GM23338 (cell line): ENCODE measurements at regions not wholly inside any gene's neighbourhood (a gene's known extent, or its start where the extent isn't known, plus 50 kb on each side); places are given as distances from the start of the nearest gene placed in this dataset.

Source experiments
- ATAC-seq: fragments of 200-7000 bp; cut with Tn5 transposase; 3 replicates; pipeline ENCODE4 v1.9.1; 2020
- DNase-seq: peaks from one replicate; pipeline ENCODE4 v3.0.0-alpha.2; 2015; ENCODE audit warnings: low spot score
- H2AFZ ChIP-seq: fragments of 200-600 bp; sonication (generic); 2 replicates; pipeline ENCODE4 v1.8.0; 2016; ENCODE audit warnings: antibody characterized with exemption, mild to moderate bottlenecking, moderate library complexity
- H3F3A ChIP-seq: fragments of 200-600 bp; sonication (generic); replicated peaks from 2 replicates; pipeline ENCODE4 v1.8.0; 2017; ENCODE audit warnings: antibody characterized with exemption, mixed run types, low read depth
- H3K27ac ChIP-seq: fragments of 200-600 bp; sonication (generic); 2 replicates; pipeline ENCODE4 v1.6.1; 2016; ENCODE audit warnings: low read depth
- H3K27me3 ChIP-seq: fragments of 200-600 bp; sonication (generic); 2 replicates; pipeline ENCODE4 v1.8.0; 2016; ENCODE audit warnings: mild to moderate bottlenecking, mixed run types, moderate library complexity; ENCODE audit not compliant: insufficient read depth
- H3K36me3 ChIP-seq: fragments of 200-600 bp; sonication (generic); 2 replicates; pipeline ENCODE4 v1.8.0; 2016; ENCODE audit warnings: mild to moderate bottlenecking; ENCODE audit not compliant: insufficient read depth
- H3K4me1 ChIP-seq: fragments of 200-600 bp; sonication (generic); 2 replicates; pipeline ENCODE4 v1.8.0; 2016; ENCODE audit warnings: mild to moderate bottlenecking, moderate library complexity; ENCODE audit not compliant: insufficient read depth
- H3K4me2 ChIP-seq: fragments of 200-600 bp; sonication (generic); 2 replicates; pipeline ENCODE4 v1.7.1; 2017; ENCODE audit warnings: mixed run types
- H3K4me3 ChIP-seq: fragments of 200-600 bp; sonication (generic); 2 replicates; pipeline ENCODE4 v1.6.1; 2016; ENCODE audit warnings: mixed run types
- H3K79me2 ChIP-seq: fragments of 200-600 bp; sonication (generic); replicated peaks from 2 replicates; pipeline ENCODE4 v1.8.0; 2017; ENCODE audit warnings: mild to moderate bottlenecking; ENCODE audit not compliant: insufficient read depth
- H3K9me2 ChIP-seq: fragments of 200-600 bp; sonication (generic); 2 replicates; pipeline ENCODE4 v1.8.0; 2017; ENCODE audit not compliant: insufficient read depth
- H4K20me1 ChIP-seq: fragments of 200-600 bp; sonication (generic); replicated peaks from 2 replicates; pipeline ENCODE4 v1.8.0; 2017; ENCODE audit warnings: mild to moderate bottlenecking; ENCODE audit not compliant: insufficient read depth
- H3K27ac Mint-ChIP-seq: 2 replicates; pipeline ENCODE4 v1.8.0; 2020; ENCODE audit warnings: inconsistent platforms, mild to moderate bottlenecking, moderate library complexity, mixed read lengths
- H3K27me3 Mint-ChIP-seq: 3 replicates; pipeline ENCODE4 v1.8.0; 2022; ENCODE audit warnings: low read depth, mild to moderate bottlenecking, moderate library complexity, mixed read lengths, inconsistent platforms; ENCODE audit not compliant: insufficient read depth, poor library complexity
- H3K36me3 Mint-ChIP-seq: 3 replicates; pipeline ENCODE4 v1.8.0; 2021; ENCODE audit warnings: low read depth, mild to moderate bottlenecking, inconsistent platforms, moderate library complexity, mixed read lengths
- H3K4me1 Mint-ChIP-seq: 3 replicates; pipeline ENCODE4 v1.8.0; 2020; ENCODE audit warnings: mild to moderate bottlenecking, inconsistent platforms, mixed read lengths
- H3K4me3 Mint-ChIP-seq: 3 replicates; pipeline ENCODE4 v1.8.0; 2021; ENCODE audit warnings: moderate library complexity, mild to moderate bottlenecking, inconsistent platforms, mixed read lengths
- H3K9me3 Mint-ChIP-seq: 3 replicates; pipeline ENCODE4 v1.8.0; 2020; ENCODE audit warnings: moderate library complexity, mild to moderate bottlenecking, inconsistent platforms, mixed read lengths
- CREB1 ChIP-seq: fragments of 250-450 bp; sonication (Bioruptor Pico); IDR thresholded peaks from 2 replicates; pipeline ENCODE4 v1.5.0; 2020; ENCODE audit warnings: low read depth, mild to moderate bottlenecking, moderate library complexity
- CTCF ChIP-seq, 2 experiments: fragments of 200-600 bp in 1 of 2; sonication (generic) in 1 of 2; conservative IDR thresholded peaks; 2 replicates each; pipeline versions ENCODE4 v1.5.1 to v1.6.1; 2016 to 2017; ENCODE audit warnings: antibody characterized with exemption in 2 of 2, low read depth in 2 of 2, mild to moderate bottlenecking in 2 of 2, moderate library complexity in 1 of 2
- ETS1 ChIP-seq: IDR thresholded peaks from 2 replicates; pipeline ENCODE4 v1.6.1; 2016; ENCODE audit warnings: antibody characterized with exemption
- EZH2 ChIP-seq: fragments of 200-600 bp; sonication (generic); IDR thresholded peaks from one replicate; pipeline ENCODE4 v1.8.0; 2017; ENCODE audit warnings: antibody characterized with exemption, mild to moderate bottlenecking, low read depth; ENCODE audit not compliant: unreplicated experiment
- EZH2phosphoT487 ChIP-seq: fragments of 200-600 bp; sonication (generic); IDR thresholded peaks from one replicate; pipeline ENCODE4 v1.8.1; 2018; ENCODE audit warnings: antibody characterized with exemption; ENCODE audit not compliant: unreplicated experiment
- JUNB ChIP-seq: IDR thresholded peaks from one replicate; pipeline ENCODE4 v1.6.1; 2016; ENCODE audit warnings: antibody characterized with exemption; ENCODE audit not compliant: unreplicated experiment
- NANOG ChIP-seq: IDR thresholded peaks from 2 replicates; pipeline ENCODE4 v1.6.1; 2016; ENCODE audit warnings: antibody characterized with exemption, borderline replicate concordance
- POLR2AphosphoS5 ChIP-seq: IDR thresholded peaks from 2 replicates; pipeline ENCODE4 v1.6.1; 2016; ENCODE audit warnings: antibody characterized with exemption, low read depth
- REST ChIP-seq: IDR thresholded peaks from one replicate; pipeline ENCODE4 v1.6.1; 2018; ENCODE audit warnings: antibody characterized with exemption; ENCODE audit not compliant: unreplicated experiment
- STAT1 ChIP-seq: IDR thresholded peaks from one replicate; pipeline ENCODE4 v1.6.1; 2016; ENCODE audit warnings: antibody characterized with exemption; ENCODE audit not compliant: unreplicated experiment
- ZNF114 ChIP-seq: fragments of 250-450 bp; sonication (Bioruptor Pico); IDR thresholded peaks from 2 replicates; pipeline ENCODE4 v1.5.0; 2020; ENCODE audit warnings: mild to moderate bottlenecking, moderate library complexity
- ZNF331 ChIP-seq: fragments of 250-450 bp; sonication (Bioruptor Pico); IDR thresholded peaks from 2 replicates; pipeline ENCODE4 v1.5.0; 2020; ENCODE audit warnings: low read depth, mild to moderate bottlenecking, moderate library complexity
- ZNF462 ChIP-seq: fragments of 250-450 bp; sonication (Bioruptor Pico); IDR thresholded peaks from 2 replicates; pipeline ENCODE4 v1.5.0; 2020; ENCODE audit warnings: mild to moderate bottlenecking, moderate library complexity

- Histone ChIP-seq H2AFZ (no peak overlapping the region), H3K9me2 (no peaks in the 10 kb centered on the region), H3K36me3 (no peaks in the 10 kb centered on the region), H3F3A (no peaks in the 10 kb centered on the region), H3K4me2 (no peak overlapping the region), H3K27ac (no peak overlapping the region), H4K20me1 (no peaks in the 10 kb centered on the region), H3K4me3 (no peak overlapping the region), H3K27me3 (no peaks in the 10 kb centered on the region), H3K79me2 (no peaks in the 10 kb centered on the region), H3K4me1 (peaks cover 17% of the 10 kb centered on the region)
- Mint-ChIP-seq H3K27me3 (peaks cover 3% of the 10 kb centered on the region), H3K9me3 (no peaks in the 10 kb centered on the region), H3K36me3 (no peaks in the 10 kb centered on the region), H3K4me1 (peaks cover 35% of the 10 kb centered on the region), H3K27ac (no peak overlapping the region), H3K4me3 (no peak overlapping the region)
- DNase-seq (no peak), ATAC-seq (no peak)
- TF ChIP-seq JUNB: no peak
- no peak for TF ChIP-seq CTCF (conservative IDR thresholded peaks at IDR 0.05; ENCODE audit: low read depth in 2 of 2)
- no peak for TF ChIP-seq NANOG
- TF ChIP-seq EZH2: no peak
- TF ChIP-seq CREB1 (CRISPR knock-in tag): no peak
- TF ChIP-seq STAT1: no peak
- TF ChIP-seq EZH2phosphoT487: no peak
- no peak for TF ChIP-seq REST
- TF ChIP-seq POLR2AphosphoS5: no peak
- TF ChIP-seq ETS1: no peak
- no peak for TF ChIP-seq ZNF462 (CRISPR knock-in tag)
- TF ChIP-seq ZNF114 (CRISPR knock-in tag): no peak
- TF ChIP-seq ZNF331 (CRISPR knock-in tag): no peak
Observed at GRCh38 chr12:24752763-24753462, 196.0 kb downstream of the BCAT1 start.
